Peyer's patch (tissue), 4 donors: ENCODE measurements at regions not wholly inside any gene's neighbourhood (a gene's known extent, or its start where the extent isn't known, plus 50 kb on each side); places are given as distances from the start of the nearest gene placed in this dataset.

ENCODE experiments used
- CTCF ChIP-seq, 6 experiments: fragments of 450-650 bp in 4 of 6; fragments of 200-600 bp in 2 of 6; sonication (generic) in 1 of 6; IDR thresholded peaks; one replicate each; pipeline ENCODE4 v1.5.1; 2017 to 2019; ENCODE audit warnings: antibody characterized with exemption in 6 of 6, mild to moderate bottlenecking in 3 of 6, moderate library complexity in 1 of 6
- POLR2A ChIP-seq, 2 donors: fragments of 450-650 bp; IDR thresholded peaks; one replicate each; pipeline ENCODE4 v1.5.1; 2017; ENCODE audit warnings: antibody characterized with exemption in 2 of 2, mild to moderate bottlenecking in 2 of 2, moderate library complexity in 2 of 2

DNA sequence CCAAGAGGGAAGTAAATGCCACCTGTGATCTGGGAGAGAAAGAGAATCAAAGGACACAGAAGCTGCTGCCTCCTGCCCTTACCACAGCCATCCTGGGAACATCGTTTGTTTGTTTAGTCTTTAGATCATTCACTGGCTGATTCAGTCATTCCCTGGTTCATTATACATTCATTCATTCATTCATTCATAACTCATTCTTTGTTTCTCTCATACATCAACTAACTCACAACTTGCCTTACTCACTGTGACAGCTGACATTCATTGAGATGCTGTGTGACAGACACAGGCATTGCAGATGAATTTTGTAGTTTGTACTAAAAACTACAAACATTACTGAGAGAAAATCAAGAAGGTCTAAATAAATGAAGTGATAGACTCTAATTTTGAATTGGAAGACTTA is 291.0 kb upstream of the TNRC6C start:
- TF ChIP-seq POLR2A (IDR thresholded peaks at IDR 0.05) (no peak), CTCF (IDR thresholded peaks at IDR 0.05) (no peak)
